ENCODE measurements at regions not wholly inside any gene's neighbourhood (a gene's known extent, or its start where the extent isn't known, plus 50 kb on each side); places are given as distances from the start of the nearest gene placed in this dataset.
A peak's percentile ranks its signal among the peaks of the same experiment; 100 is the strongest.
"Not testable (repeated sequence)": the region's sequence is repeated elsewhere in the genome, so short reads cannot be mapped to it uniquely, and the experiment has no call there.

DNA sequence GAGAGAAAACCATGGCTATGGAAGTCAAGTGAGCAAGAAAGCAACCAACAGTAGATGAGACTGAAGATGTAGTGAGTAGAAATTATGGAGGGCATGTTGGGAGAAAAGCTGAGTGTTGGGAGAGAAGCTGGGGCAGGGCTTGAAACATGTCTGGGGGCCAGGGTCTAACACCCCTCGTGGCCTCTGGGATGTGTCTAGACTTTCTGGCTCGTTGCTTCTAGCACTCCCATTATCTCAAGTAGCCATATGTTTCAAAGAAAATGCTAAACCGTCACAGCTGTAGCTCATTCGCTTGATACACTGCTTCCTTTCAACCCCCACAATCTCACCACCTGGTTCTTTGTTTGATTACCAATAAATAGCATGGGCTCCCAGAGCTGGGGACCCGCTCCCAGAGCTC lies 83.8 kb upstream of the BCHE start:
- H3K27me3 ChIP-seq (ENCODE audit: control insufficient read depth, insufficient read depth, low read length) = no peaks in the 10 kb centered on the region
- intact Hi-C loops (cut with DNase I) = no loop called here
- peaks cover 0 to 3% (median 0%) of the 10 kb centered on the region in 3 donors for H3K9me3 ChIP-seq (ENCODE audit: control insufficient read depth in 2 of 3, insufficient read depth in 1 of 3, low read length in 3 of 3)
- H3K9ac ChIP-seq (ENCODE audit: low read length in 3 of 3) = no peak overlapping the region
- TF ChIP-seq, protein P1, sequence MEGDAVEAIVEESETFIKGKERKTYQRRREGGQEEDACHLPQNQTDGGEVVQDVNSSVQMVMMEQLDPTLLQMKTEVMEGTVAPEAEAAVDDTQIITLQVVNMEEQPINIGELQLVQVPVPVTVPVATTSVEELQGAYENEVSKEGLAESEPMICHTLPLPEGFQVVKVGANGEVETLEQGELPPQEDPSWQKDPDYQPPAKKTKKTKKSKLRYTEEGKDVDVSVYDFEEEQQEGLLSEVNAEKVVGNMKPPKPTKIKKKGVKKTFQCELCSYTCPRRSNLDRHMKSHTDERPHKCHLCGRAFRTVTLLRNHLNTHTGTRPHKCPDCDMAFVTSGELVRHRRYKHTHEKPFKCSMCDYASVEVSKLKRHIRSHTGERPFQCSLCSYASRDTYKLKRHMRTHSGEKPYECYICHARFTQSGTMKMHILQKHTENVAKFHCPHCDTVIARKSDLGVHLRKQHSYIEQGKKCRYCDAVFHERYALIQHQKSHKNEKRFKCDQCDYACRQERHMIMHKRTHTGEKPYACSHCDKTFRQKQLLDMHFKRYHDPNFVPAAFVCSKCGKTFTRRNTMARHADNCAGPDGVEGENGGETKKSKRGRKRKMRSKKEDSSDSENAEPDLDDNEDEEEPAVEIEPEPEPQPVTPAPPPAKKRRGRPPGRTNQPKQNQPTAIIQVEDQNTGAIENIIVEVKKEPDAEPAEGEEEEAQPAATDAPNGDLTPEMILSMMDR (IDR thresholded peaks at IDR 0.05; ENCODE audit: borderline replicate concordance, extremely low read depth, insufficient read depth) = no peak
- DNase-seq (no peak), FAIRE-seq (no peak)
- H3K4me1 ChIP-seq (ENCODE audit: control insufficient read depth in 2 of 3, insufficient read depth in 2 of 3, low read depth in 1 of 3, low read length in 3 of 3) = no peaks in the 10 kb centered on the region
- H3K4me3 ChIP-seq (ENCODE audit: low read length in 3 of 3) = no peak overlapping the region
- no peak overlapping the region for H3K27ac ChIP-seq (ENCODE audit: low read depth in 2 of 2, low read length in 2 of 2)
- no peaks in the 10 kb centered on the region for H3K36me3 ChIP-seq (ENCODE audit: control insufficient read depth in 2 of 3, insufficient read depth in 3 of 3, low read length in 3 of 3)

- no peak overlapping the region for H3K4me3 ChIP-seq (ENCODE audit: low read length in 3 of 3)
- intact Hi-C loops (cut with DNase I) = no loop called here
- peak in 2 of 5 donors; percentile 5 to 10 for DNase-seq
- no peak overlapping the region for H3K27ac ChIP-seq (ENCODE audit: low read depth in 2 of 2, low read length in 2 of 2)
- no peak for FAIRE-seq
- no peak overlapping the region for H3K9ac ChIP-seq (ENCODE audit: low read length in 3 of 3)
- peaks cover 0 to 3% (median 0%) of the 10 kb centered on the region in 3 donors for H3K9me3 ChIP-seq (ENCODE audit: control insufficient read depth in 2 of 3, insufficient read depth in 1 of 3, low read length in 3 of 3)
- H3K27me3 ChIP-seq (ENCODE audit: control insufficient read depth, insufficient read depth, low read length) = no peaks in the 10 kb centered on the region
- TF ChIP-seq, protein P1 (IDR thresholded peaks at IDR 0.05; ENCODE audit: borderline replicate concordance, extremely low read depth, insufficient read depth) = no peak
- no peaks in the 10 kb centered on the region for H3K36me3 ChIP-seq (ENCODE audit: control insufficient read depth in 2 of 3, insufficient read depth in 3 of 3, low read length in 3 of 3)
- H3K4me1 ChIP-seq (ENCODE audit: control insufficient read depth in 2 of 3, insufficient read depth in 2 of 3, low read depth in 1 of 3, low read length in 3 of 3) = no peaks in the 10 kb centered on the region
These were observed 82.1 kb upstream of the BCHE start for GRCh38 chr3:165919284-165919683.

DNA sequence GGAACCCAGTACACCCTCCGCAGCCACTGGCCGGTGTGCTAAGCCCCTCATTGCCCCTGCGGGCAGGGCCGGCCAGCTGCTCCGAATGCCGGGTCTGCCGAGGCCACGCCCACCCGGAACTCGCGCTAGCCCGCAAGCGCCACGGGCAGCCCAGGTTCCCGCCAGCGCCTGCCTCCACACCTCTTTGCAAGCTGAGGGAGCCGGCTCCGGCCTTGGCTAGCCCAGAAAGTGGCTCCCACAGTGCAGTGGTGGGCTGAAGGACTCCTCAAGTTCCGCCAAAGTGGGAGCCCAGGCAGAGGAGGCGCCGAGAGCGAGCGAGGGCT lies 81.4 kb upstream of the BCHE start:
- TF ChIP-seq, protein P1 (IDR thresholded peaks at IDR 0.05; ENCODE audit: borderline replicate concordance, extremely low read depth, insufficient read depth) = no peak
- Histone ChIP-seq H3K4me1 (ENCODE audit: control insufficient read depth in 2 of 3, insufficient read depth in 2 of 3, low read depth in 1 of 3, low read length in 3 of 3) (no peaks in the 10 kb centered on the region), H3K27ac (ENCODE audit: low read depth in 2 of 2, low read length in 2 of 2) (no peak overlapping the region), H3K4me3 (ENCODE audit: low read length in 3 of 3) (no peak overlapping the region), H3K27me3 (ENCODE audit: control insufficient read depth, insufficient read depth, low read length) (no peaks in the 10 kb centered on the region), H3K36me3 (ENCODE audit: control insufficient read depth in 2 of 3, insufficient read depth in 3 of 3, low read length in 3 of 3) (no peaks in the 10 kb centered on the region), H3K9ac (ENCODE audit: low read length in 3 of 3) (no peak overlapping the region), H3K9me3 (ENCODE audit: control insufficient read depth in 2 of 3, insufficient read depth in 1 of 3, low read length in 3 of 3) (peaks cover 0 to 3% (median 0%) of the 10 kb centered on the region in 3 donors)
- FAIRE-seq (no peak), DNase-seq (peak in 1 of 5 donors; percentile 62)
- intact Hi-C loops (cut with DNase I) = no loop called here

GRCh38 chr3:165917938-165918656 lies 80.9 kb upstream of the BCHE start:
- H3K9me3 ChIP-seq (ENCODE audit: control insufficient read depth in 2 of 3, insufficient read depth in 1 of 3, low read length in 3 of 3); H3K4me1 ChIP-seq (ENCODE audit: control insufficient read depth in 2 of 3, insufficient read depth in 2 of 3, low read depth in 1 of 3, low read length in 3 of 3); intact Hi-C loops (cut with DNase I); H3K4me3 ChIP-seq (ENCODE audit: low read length in 3 of 3); H3K27ac ChIP-seq (ENCODE audit: low read depth in 2 of 2, low read length in 2 of 2); H3K36me3 ChIP-seq (ENCODE audit: control insufficient read depth in 2 of 3, insufficient read depth in 3 of 3, low read length in 3 of 3); DNase-seq; H3K9ac ChIP-seq (ENCODE audit: low read length in 3 of 3); H3K27me3 ChIP-seq (ENCODE audit: control insufficient read depth, insufficient read depth, low read length); FAIRE-seq: not testable (repeated sequence)

GRCh38 chr3:165915104-165915503 lies 77.9 kb upstream of the BCHE start:
- H3K9ac ChIP-seq (ENCODE audit: low read length in 3 of 3); H3K27ac ChIP-seq (ENCODE audit: low read depth in 2 of 2, low read length in 2 of 2); H3K4me1 ChIP-seq (ENCODE audit: control insufficient read depth in 2 of 3, insufficient read depth in 2 of 3, low read depth in 1 of 3, low read length in 3 of 3); H3K27me3 ChIP-seq (ENCODE audit: control insufficient read depth, insufficient read depth, low read length); intact Hi-C loops (cut with DNase I); H3K9me3 ChIP-seq (ENCODE audit: control insufficient read depth in 2 of 3, insufficient read depth in 1 of 3, low read length in 3 of 3); H3K4me3 ChIP-seq (ENCODE audit: low read length in 3 of 3); FAIRE-seq; H3K36me3 ChIP-seq (ENCODE audit: control insufficient read depth in 2 of 3, insufficient read depth in 3 of 3, low read length in 3 of 3); DNase-seq: not testable (repeated sequence)
